Colonic mucosa (tissue), 4 donors: ENCODE measurements at regions not wholly inside any gene's neighbourhood (a gene's known extent, or its start where the extent isn't known, plus 50 kb on each side); places are given as distances from the start of the nearest gene placed in this dataset.

Experiments
- DNase-seq: peaks from one replicate; pipeline ENCODE4 v3.0.0-alpha.2; 2020
- H3K27ac ChIP-seq: fragments of 200-600 bp; one replicate; pipeline ENCODE4 v1.8.0; 2021
- H3K27me3 ChIP-seq: fragments of 200-600 bp; one replicate; pipeline ENCODE4 v1.8.0; 2021
- H3K36me3 ChIP-seq: fragments of 200-600 bp; one replicate; pipeline ENCODE4 v1.8.0; 2021
- H3K4me1 ChIP-seq: fragments of 200-600 bp; one replicate; pipeline ENCODE4 v1.8.0; 2021; ENCODE audit warnings: mild to moderate bottlenecking
- H3K4me3 ChIP-seq: fragments of 200-600 bp; one replicate; pipeline ENCODE4 v1.8.0; 2021
- H3K9ac ChIP-seq, 2 donors: one replicate each; pipeline ENCODE4 v1.7.0; 2013; ENCODE audit warnings: control low read depth in 2 of 2, low read depth in 2 of 2, low read length in 2 of 2
- H3K9me3 ChIP-seq: fragments of 200-600 bp; one replicate; pipeline ENCODE4 v1.8.0; 2021
- CTCF ChIP-seq: fragments of 200-600 bp; IDR thresholded peaks from one replicate; pipeline ENCODE4 v1.8.0; 2022; ENCODE audit warnings: antibody characterized with exemption, mild to moderate bottlenecking
- intact Hi-C: fragments of 100-400 bp; cut with DNase I; formaldehyde crosslinking; loops from one replicate; pipeline ENCODE4 v1.14.1; 2022
- donor health status: healthy.
- donor health status: DM: no; HTN: no; CAD: no.
- donor health status: DM: no; HTN: no; CAD: no.

- Histone ChIP-seq H3K27me3 (no peaks in the 10 kb centered on the region), H3K27ac (no peak overlapping the region), H3K4me1 (no peaks in the 10 kb centered on the region), H3K9ac (no peak overlapping the region), H3K36me3 (no peaks in the 10 kb centered on the region), H3K9me3 (no peaks in the 10 kb centered on the region), H3K4me3 (no peak overlapping the region)
- intact Hi-C loops = no loop called here
- TF ChIP-seq CTCF = no peak
- DNase-seq = no peak
Observed at GRCh38 chr15:87155771-87156170, 1076.1 kb downstream of the AGBL1 start.

- TF ChIP-seq CTCF = no peak
- DNase-seq = no peak
- intact Hi-C loops = no loop called here
- Histone ChIP-seq H3K27me3 (no peaks in the 10 kb centered on the region), H3K36me3 (no peaks in the 10 kb centered on the region), H3K9ac (no peak overlapping the region), H3K4me3 (no peak overlapping the region), H3K9me3 (no peaks in the 10 kb centered on the region), H3K4me1 (no peaks in the 10 kb centered on the region), H3K27ac (no peak overlapping the region)
Observed at GRCh38 chr15:87154761-87155160, 1075.1 kb downstream of the AGBL1 start.

- no peak overlapping the region for H3K4me3 ChIP-seq
- H3K27ac ChIP-seq = no peak overlapping the region
- intact Hi-C loops = no loop called here
- H3K4me1 ChIP-seq = no peaks in the 10 kb centered on the region
- H3K36me3 ChIP-seq = no peaks in the 10 kb centered on the region
- H3K9ac ChIP-seq = no peak overlapping the region
- no peaks in the 10 kb centered on the region for H3K9me3 ChIP-seq
- no peak for TF ChIP-seq CTCF
- no peak for DNase-seq
- no peaks in the 10 kb centered on the region for H3K27me3 ChIP-seq
Observed at GRCh38 chr15:87151202-87151748, 1071.6 kb downstream of the AGBL1 start.

- Histone ChIP-seq H3K4me1 (no peaks in the 10 kb centered on the region), H3K4me3 (no peak overlapping the region), H3K9ac (no peak overlapping the region), H3K27ac (no peak overlapping the region), H3K36me3 (no peaks in the 10 kb centered on the region), H3K9me3 (no peaks in the 10 kb centered on the region), H3K27me3 (no peaks in the 10 kb centered on the region)
- no peak for DNase-seq
- no peak for TF ChIP-seq CTCF
- intact Hi-C loops = no loop called here
Observed at GRCh38 chr15:87145696-87146095, 1066.0 kb downstream of the AGBL1 start.

GRCh38 chr15:87144775-87145174 is 1065.1 kb downstream of the AGBL1 start:
- no peaks in the 10 kb centered on the region for H3K36me3 ChIP-seq
- no peak overlapping the region for H3K4me3 ChIP-seq
- no peak for TF ChIP-seq CTCF
- no peaks in the 10 kb centered on the region for H3K4me1 ChIP-seq
- H3K27me3 ChIP-seq = no peaks in the 10 kb centered on the region
- H3K9ac ChIP-seq = no peak overlapping the region
- no peak overlapping the region for H3K27ac ChIP-seq
- intact Hi-C loops = no loop called here
- no peaks in the 10 kb centered on the region for H3K9me3 ChIP-seq
- DNase-seq = no peak
